IMR-90 (cell line): ENCODE measurements at regions not wholly inside any gene's neighbourhood (a gene's known extent, or its start where the extent isn't known, plus 50 kb on each side); places are given as distances from the start of the nearest gene placed in this dataset.
"Not testable (repeated sequence)": the region's sequence is repeated elsewhere in the genome, so short reads cannot be mapped to it uniquely, and the experiment has no call there.

Source experiments
- ATAC-seq: fragments of 200-7000 bp; cut with Tn5 transposase; 2 replicates; pipeline ENCODE4 v1.9.1; 2020; ENCODE audit warnings: low read depth, mild to moderate bottlenecking, moderate library complexity
- BruUV-seq: library from RNA; stranded (reverse); fragments of 400-500 nt; replicated peaks from 2 replicates; lab custom pipeline; 2021; lab: Mats Ljungman, UMichigan
- CTCF ChIA-PET: fragments of 300-600 bp; formaldehyde crosslinking; extraction: SDS; loops from one replicate; lab custom pipeline; 2021; ENCODE audit warnings: antibody characterized with exemption; lab: Yijun Ruan, JAX
- POLR2A ChIA-PET: fragments of 300-600 bp; sonication (Branson Sonifier 250); formaldehyde crosslinking; loops from one replicate; lab custom pipeline; 2022; ENCODE audit warnings: antibody characterized with exemption; ENCODE audit not compliant: unreplicated experiment; lab: Charles Lee
- DNase-seq: peaks from one replicate; pipeline ENCODE4 v3.0.0; 2013
- H2AFZ ChIP-seq: replicated peaks from 2 replicates; pipeline ENCODE3; 2013; ENCODE audit warnings: low read length, mild to moderate bottlenecking; ENCODE audit not compliant: poor library complexity
- H2AK5ac ChIP-seq: 2 replicates; pipeline ENCODE4 v1.6.1; 2013; ENCODE audit warnings: low read depth, low read length, inconsistent platforms
- H2AK9ac ChIP-seq: replicated peaks from 2 replicates; pipeline ENCODE3; 2013; ENCODE audit warnings: mild to moderate bottlenecking, low read depth, low read length, moderate library complexity; ENCODE audit not compliant: poor library complexity
- H2BK120ac ChIP-seq: 2 replicates; pipeline ENCODE4 v1.6.1; 2013; ENCODE audit warnings: low read depth, low read length, inconsistent platforms
- H2BK15ac ChIP-seq: 3 replicates; pipeline ENCODE4 v1.6.1; 2013; ENCODE audit warnings: low read depth, low read length, inconsistent platforms
- H2BK20ac ChIP-seq: 2 replicates; pipeline ENCODE4 v1.6.1; 2013; ENCODE audit warnings: low read depth, mild to moderate bottlenecking, inconsistent platforms, low read length, moderate library complexity
- H2BK5ac ChIP-seq: 2 replicates; pipeline ENCODE4 v1.6.1; 2013; ENCODE audit warnings: mild to moderate bottlenecking, low read depth, low read length, inconsistent platforms; ENCODE audit not compliant: poor library complexity, severe bottlenecking
- H3K14ac ChIP-seq: replicated peaks from 2 replicates; pipeline ENCODE4 v1.6.1; 2013; ENCODE audit warnings: low read depth, low read length, inconsistent platforms
- H3K18ac ChIP-seq: 2 replicates; pipeline ENCODE4 v1.6.1; 2013; ENCODE audit warnings: low read depth, low read length, control low read depth
- H3K23ac ChIP-seq: 2 replicates; pipeline ENCODE4 v1.6.1; 2013; ENCODE audit warnings: low read depth, low read length, inconsistent platforms
- H3K27ac ChIP-seq: 2 replicates; pipeline ENCODE4 v1.5.1; 2013; ENCODE audit warnings: mild to moderate bottlenecking, control low read depth, low read length; ENCODE audit not compliant: insufficient read depth
- H3K27me3 ChIP-seq: 2 replicates; pipeline ENCODE4 v1.6.1; 2013; ENCODE audit warnings: low read length; ENCODE audit not compliant: control insufficient read depth, insufficient read depth
- H3K36me3 ChIP-seq: 2 replicates; pipeline ENCODE4 v1.6.1; 2013; ENCODE audit warnings: low read length, mixed read lengths; ENCODE audit not compliant: control insufficient read depth, insufficient read depth
- H3K4ac ChIP-seq: 2 replicates; pipeline ENCODE4 v1.6.1; 2013; ENCODE audit warnings: low read depth, low read length, inconsistent platforms
- H3K4me1 ChIP-seq: 2 replicates; pipeline ENCODE4 v1.6.1; 2013; ENCODE audit warnings: low read length, mixed read lengths; ENCODE audit not compliant: control insufficient read depth, insufficient read depth
- H3K4me2 ChIP-seq: 2 replicates; pipeline ENCODE4 v1.6.1; 2013; ENCODE audit warnings: low read depth, mild to moderate bottlenecking, control low read depth, low read length, moderate library complexity
- H3K4me3 ChIP-seq: 2 replicates; pipeline ENCODE4 v1.5.1; 2013; ENCODE audit warnings: low read depth, mild to moderate bottlenecking, control low read depth, low read length, moderate library complexity; ENCODE audit not compliant: insufficient read depth
- H3K56ac ChIP-seq: 2 replicates; pipeline ENCODE4 v1.6.1; 2013; ENCODE audit warnings: low read length, inconsistent platforms; ENCODE audit not compliant: insufficient read depth; ENCODE audit errors: extremely low read depth
- H3K79me1 ChIP-seq, 2 experiments: 2 replicates each; pipeline ENCODE4 v1.6.1; 2013; ENCODE audit warnings: low read length in 2 of 2, inconsistent platforms in 1 of 2, low read depth in 1 of 2
- H3K9ac ChIP-seq: 2 replicates; pipeline ENCODE4 v1.6.1; 2013; ENCODE audit warnings: low read depth, low read length, control low read depth
- H3K9me1 ChIP-seq: 2 replicates; pipeline ENCODE4 v1.6.1; 2013; ENCODE audit warnings: low read length, inconsistent platforms; ENCODE audit not compliant: insufficient read depth
- H3K9me3 ChIP-seq: 2 replicates; pipeline ENCODE4 v1.6.1; 2013; ENCODE audit warnings: low read length; ENCODE audit not compliant: control insufficient read depth, insufficient read depth
- H4K20me1 ChIP-seq: 2 replicates; pipeline ENCODE4 v1.6.1; 2013; ENCODE audit warnings: low read length, inconsistent platforms; ENCODE audit not compliant: insufficient read depth
- H4K5ac ChIP-seq: 2 replicates; pipeline ENCODE4 v1.6.1; 2013; ENCODE audit warnings: mild to moderate bottlenecking, low read depth, low read length, control low read depth
- H4K8ac ChIP-seq, 2 experiments: 2 replicates each; pipeline ENCODE4 v1.6.1; 2013; ENCODE audit warnings: low read depth in 2 of 2, low read length in 2 of 2, control low read depth in 1 of 2, inconsistent platforms in 1 of 2
- H4K91ac ChIP-seq: 2 replicates; pipeline ENCODE4 v1.6.1; 2013; ENCODE audit warnings: low read depth, low read length, inconsistent platforms; ENCODE audit not compliant: insufficient read depth
- CHD1 ChIP-seq: IDR thresholded peaks from 2 replicates; pipeline ENCODE4 v1.6.1; 2012; ENCODE audit warnings: low read depth, low read length, improper control_type of control experiment
- WGBS, 2 experiments: methylation state at CpG; one replicate each; pipeline versions ENCODE4 v1.1.5 to v1.1.7; 2013; ENCODE audit warnings: missing lambda C conversion rate in 2 of 2; ENCODE audit not compliant: insufficient read length in 1 of 2; ENCODE audit errors: extremely low coverage in 2 of 2; 5-methylcytosine and 5-hydroxymethylcytosine counted together
- dilution Hi-C: fragments of 300-500 bp; cut with HindIII; formaldehyde crosslinking; loops from one replicate; pipeline ENCODE4 v1.14.3; 2018; ENCODE audit warnings: low sequenced_read_pairs; ENCODE audit not compliant: unreplicated experiment
- in situ Hi-C: fragments of 300-500 bp; cut with MboI; formaldehyde crosslinking; loops from 3 replicates; pipeline ENCODE4 v1.14.3; 2019; ENCODE audit warnings: low sequenced_read_pairs, inconsistent platforms, mixed read lengths
- intact Hi-C: fragments of 100-400 bp; cut with micrococcal nuclease; formaldehyde crosslinking; loops from 2 replicates; pipeline ENCODE4 v1.10.0; 2022

DNA sequence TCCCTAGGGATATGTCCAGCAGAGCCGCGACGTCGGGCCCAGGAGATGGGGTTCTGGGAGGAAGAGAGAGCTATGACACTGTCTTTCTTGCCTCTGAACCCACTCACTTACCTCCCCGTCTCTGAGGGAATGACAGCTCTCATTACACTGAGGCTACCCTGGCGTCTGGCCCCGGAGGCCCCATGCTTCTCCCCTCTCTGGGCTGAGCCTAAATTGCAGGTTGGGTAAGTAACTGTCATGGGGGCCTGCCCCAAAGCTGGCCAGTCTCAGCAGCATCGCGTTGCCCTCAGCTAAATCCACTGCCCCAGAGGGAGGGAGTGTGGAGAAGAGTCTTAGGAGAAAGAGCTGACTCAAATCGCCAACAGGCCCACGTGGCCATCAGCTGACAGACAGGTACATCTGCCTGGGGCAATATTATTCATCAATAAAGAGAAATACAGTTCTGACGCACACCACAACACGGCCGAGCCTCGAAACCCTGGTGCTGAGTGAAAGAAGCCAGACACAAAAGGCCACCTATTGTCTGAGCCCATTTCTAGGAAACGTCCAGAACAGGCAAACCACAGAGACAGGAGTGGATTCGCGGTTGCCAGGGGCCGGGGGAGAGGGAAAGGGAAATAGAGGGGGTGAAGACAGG is 156.4 kb downstream of the C16orf95 start:
- 67% methylated on average over 1 of the region's 19 CpGs; no CpG with 5 or more reads in 1 of the 2 experiments for WGBS, 2 experiments
- POLR2A ChIA-PET, result no interaction called here

GRCh38 chr16:87161410-87161809 is 155.8 kb downstream of the C16orf95 start:
- H3K14ac ChIP-seq, H3K27ac ChIP-seq, DNase-seq, H2BK5ac ChIP-seq, H3K4me2 ChIP-seq, H4K91ac ChIP-seq, H3K23ac ChIP-seq, H3K4ac ChIP-seq, H2BK15ac ChIP-seq, BruUV-seq, H3K4me1 ChIP-seq, H2BK20ac ChIP-seq, H4K20me1 ChIP-seq, H3K79me1 ChIP-seq, H2AK5ac ChIP-seq, dilution Hi-C loops, POLR2A ChIA-PET, H2AK9ac ChIP-seq, in situ Hi-C loops, H3K4me3 ChIP-seq, H3K36me3 ChIP-seq, intact Hi-C loops, H3K56ac ChIP-seq, H2AFZ ChIP-seq, H3K18ac ChIP-seq, ATAC-seq, CTCF ChIA-PET, H3K9me3 ChIP-seq, H4K8ac ChIP-seq, H3K9ac ChIP-seq, H2BK120ac ChIP-seq, H4K5ac ChIP-seq, H3K9me1 ChIP-seq: not testable (repeated sequence)
- H3K27me3 ChIP-seq, result peaks cover 46% of the 10 kb centered on the region
- no CpG with 5 or more reads among the region's 7 CpGs for WGBS, 2 experiments

More for the DNA sequence above, 156.4 kb downstream of the C16orf95 start:
- Histone ChIP-seq H2BK5ac (no peak overlapping the region), H3K56ac (no peak overlapping the region), H4K91ac (no peak overlapping the region), H3K36me3 (no peaks in the 10 kb centered on the region), H3K18ac (no peak overlapping the region), H4K20me1 (no peaks in the 10 kb centered on the region), H2AK9ac (no peak overlapping the region), H3K27ac (no peak overlapping the region), H4K5ac (no peak overlapping the region), H3K4me2 (no peak overlapping the region), H2BK15ac (no peak overlapping the region), H2AK5ac (no peak overlapping the region), H3K14ac (no peak overlapping the region), H3K79me1 (no peaks in the 10 kb centered on the region), H2BK120ac (no peak overlapping the region), H3K9me1 (no peaks in the 10 kb centered on the region), H4K8ac (no peak overlapping the region), H3K27me3 (peaks cover 45% of the 10 kb centered on the region), H3K4ac (no peak overlapping the region), H3K9ac (no peak overlapping the region), H2AFZ (no peak overlapping the region), H3K9me3 (peaks cover 2% of the 10 kb centered on the region; the same call in 1 of the 2 replicates), H3K23ac (no peak overlapping the region), H3K4me3 (no peak overlapping the region), H3K4me1 (no peaks in the 10 kb centered on the region), H2BK20ac (no peak overlapping the region)
- in situ Hi-C loops, result no loop called here
- no TSS peak for BruUV-seq
- CTCF ChIA-PET, result no interaction called here
- no peak for TF ChIP-seq CHD1
- intact Hi-C loops, result no loop called here
- no peak for DNase-seq
- dilution Hi-C loops, result no loop called here
- ATAC-seq, result no peak
